OCI-LY3 (cell line): ENCODE measurements at regions not wholly inside any gene's neighbourhood (a gene's known extent, or its start where the extent isn't known, plus 50 kb on each side); places are given as distances from the start of the nearest gene placed in this dataset.

Experiments used
- H2AFZ ChIP-seq: fragments of 200-600, 300-600 bp; shearing (Covaris generic); 2 replicates; pipeline ENCODE4 v1.6.0; 2014; ENCODE audit warnings: antibody characterized with exemption, low read depth, low read length
- H3K27ac ChIP-seq: fragments of 200-600, 300-600 bp; sonication (generic); 2 replicates; pipeline ENCODE4 v1.5.1; 2014; ENCODE audit warnings: mild to moderate bottlenecking, low read length, moderate library complexity, mixed read lengths
- H3K27me3 ChIP-seq: fragments of 200-600, 300-600 bp; sonication (generic); 2 replicates; pipeline ENCODE4 v1.6.1; 2014; ENCODE audit warnings: low read depth, low read length, mixed read lengths
- H3K36me3 ChIP-seq: fragments of 200-600, 300-600 bp; sonication (generic); replicated peaks from 2 replicates; pipeline ENCODE3; 2014; ENCODE audit warnings: low read depth, low read length, mixed read lengths
- H3K4me1 ChIP-seq: fragments of 300-600, 200-600 bp; sonication (generic); 2 replicates; pipeline ENCODE4 v1.6.1; 2014; ENCODE audit warnings: low read length, mixed read lengths
- H3K4me2 ChIP-seq: fragments of 200-600, 300-600 bp; sonication (generic); 2 replicates; pipeline ENCODE4 v1.6.1; 2014; ENCODE audit warnings: low read length, mixed read lengths
- H3K4me3 ChIP-seq: fragments of 300-600, 200-600 bp; sonication (generic); 2 replicates; pipeline ENCODE4 v1.5.1; 2014; ENCODE audit warnings: antibody characterized with exemption, mild to moderate bottlenecking, low read length, moderate library complexity
- H3K79me2 ChIP-seq: fragments of 300-600, 200-600 bp; shearing (Covaris generic); 2 replicates; pipeline ENCODE4 v1.6.1; 2014; ENCODE audit warnings: mild to moderate bottlenecking, low read length, mixed read lengths
- H3K9ac ChIP-seq: fragments of 300-600, 200-600 bp; shearing (Covaris generic); 2 replicates; pipeline ENCODE4 v1.6.0; 2014; ENCODE audit warnings: mild to moderate bottlenecking, low read length, moderate library complexity
- H3K9me3 ChIP-seq: fragments of 200-600, 300-600 bp; shearing (Covaris generic); 2 replicates; pipeline ENCODE4 v1.6.1; 2014; ENCODE audit warnings: low read length, mixed read lengths; ENCODE audit not compliant: insufficient read depth
- H4K20me1 ChIP-seq: fragments of 200-600, 300-600 bp; sonication (generic); 2 replicates; pipeline ENCODE4 v1.6.1; 2016; ENCODE audit warnings: low read length, mixed read lengths; ENCODE audit not compliant: insufficient read depth
- CTCF ChIP-seq: fragments of 200-600, 300-600 bp; sonication (generic); IDR thresholded peaks from 2 replicates; pipeline ENCODE4 v1.5.1; 2014; ENCODE audit warnings: antibody characterized with exemption, low read length, low read depth
- EZH2phosphoT487 ChIP-seq: fragments of 200-600 bp; shearing (Covaris generic); IDR thresholded peaks from 2 replicates; pipeline ENCODE4 v1.6.1; 2018; ENCODE audit warnings: antibody characterized with exemption, mixed run types, low read depth

GRCh38 chr5:56607551-56607950 lies 207.8 kb upstream of the MAP3K1 start:
- Histone ChIP-seq H3K4me3 (no peak overlapping the region), H3K36me3 (no peaks in the 10 kb centered on the region), H3K79me2 (no peaks in the 10 kb centered on the region), H3K9me3 (no peaks in the 10 kb centered on the region), H2AFZ (no peak overlapping the region), H3K4me1 (peaks cover 26% of the 10 kb centered on the region), H3K27me3 (no peaks in the 10 kb centered on the region), H3K9ac (no peak overlapping the region), H4K20me1 (no peaks in the 10 kb centered on the region), H3K27ac (no peak overlapping the region), H3K4me2 (no peak overlapping the region)
- TF ChIP-seq CTCF (no peak), EZH2phosphoT487 (no peak)

- no peaks in the 10 kb centered on the region for H3K79me2 ChIP-seq
- TF ChIP-seq EZH2phosphoT487 = no peak
- no peak overlapping the region for H3K4me2 ChIP-seq
- no peak overlapping the region for H3K27ac ChIP-seq
- no peaks in the 10 kb centered on the region for H3K36me3 ChIP-seq
- H4K20me1 ChIP-seq = no peaks in the 10 kb centered on the region
- H3K9ac ChIP-seq = no peak overlapping the region
- no peaks in the 10 kb centered on the region for H3K9me3 ChIP-seq
- no peaks in the 10 kb centered on the region for H3K27me3 ChIP-seq
- no peak overlapping the region for H3K4me3 ChIP-seq
- H3K4me1 ChIP-seq = peaks cover 25% of the 10 kb centered on the region
- H2AFZ ChIP-seq = no peak overlapping the region
Observed at GRCh38 chr5:56607074-56607473, 208.3 kb upstream of the MAP3K1 start.

- H3K27ac ChIP-seq = no peak overlapping the region
- no peaks in the 10 kb centered on the region for H3K36me3 ChIP-seq
- no peaks in the 10 kb centered on the region for H3K27me3 ChIP-seq
- no peak overlapping the region for H2AFZ ChIP-seq
- H4K20me1 ChIP-seq = no peaks in the 10 kb centered on the region
- TF ChIP-seq EZH2phosphoT487 (no peak), CTCF (no peak)
- no peak overlapping the region for H3K9ac ChIP-seq
- H3K4me2 ChIP-seq = no peak overlapping the region
- H3K9me3 ChIP-seq = no peaks in the 10 kb centered on the region
- no peak overlapping the region for H3K4me3 ChIP-seq
- H3K79me2 ChIP-seq = no peaks in the 10 kb centered on the region
- peaks cover 25% of the 10 kb centered on the region for H3K4me1 ChIP-seq
Observed at GRCh38 chr5:56606192-56606591, 209.2 kb upstream of the MAP3K1 start.

- H4K20me1 ChIP-seq = no peaks in the 10 kb centered on the region
- H3K36me3 ChIP-seq = no peaks in the 10 kb centered on the region
- TF ChIP-seq EZH2phosphoT487 = no peak
- TF ChIP-seq CTCF = no peak
- no peak overlapping the region for H3K9ac ChIP-seq
- H3K9me3 ChIP-seq = no peaks in the 10 kb centered on the region
- no peak overlapping the region for H3K4me2 ChIP-seq
- H3K79me2 ChIP-seq = no peaks in the 10 kb centered on the region
- H3K27me3 ChIP-seq = no peaks in the 10 kb centered on the region
- no peak overlapping the region for H2AFZ ChIP-seq
- H3K4me3 ChIP-seq = no peak overlapping the region
- peaks cover 15% of the 10 kb centered on the region for H3K4me1 ChIP-seq
- no peak overlapping the region for H3K27ac ChIP-seq
Observed at GRCh38 chr5:56605231-56605630, 210.1 kb upstream of the MAP3K1 start.

- Histone ChIP-seq H3K9ac (no peak overlapping the region), H3K27me3 (no peaks in the 10 kb centered on the region), H3K36me3 (no peaks in the 10 kb centered on the region), H3K4me2 (no peak overlapping the region), H3K4me1 (peaks cover 3% of the 10 kb centered on the region; the same call in 1 of the 2 replicates), H4K20me1 (no peaks in the 10 kb centered on the region), H3K4me3 (no peak overlapping the region), H3K79me2 (no peaks in the 10 kb centered on the region), H2AFZ (no peak overlapping the region), H3K9me3 (no peaks in the 10 kb centered on the region), H3K27ac (no peak overlapping the region)
- TF ChIP-seq CTCF (no peak), EZH2phosphoT487 (no peak)
Observed at GRCh38 chr5:56601641-56602071, 213.7 kb upstream of the MAP3K1 start.
